HG03025 (cell line): ENCODE measurements at regions not wholly inside any gene's neighbourhood (a gene's known extent, or its start where the extent isn't known, plus 50 kb on each side); places are given as distances from the start of the nearest gene placed in this dataset.

ENCODE experiments used
- ATAC-seq: cut with Tn5 transposase; IDR thresholded peaks from one replicate; pipeline ENCODE4 v1.9.1; 2021; ENCODE audit warnings: mild to moderate bottlenecking, moderate library complexity; ENCODE audit not compliant: unreplicated experiment, low FRiP score

- no peak for ATAC-seq
Observed at GRCh38 chr2:221195829-221196228, 376.3 kb downstream of the EPHA4 start.

GRCh38 chr2:221197225-221197856 is 374.8 kb downstream of the EPHA4 start:
- no peak for ATAC-seq

- ATAC-seq = no peak
Observed at GRCh38 chr2:221198309-221198708, 373.8 kb downstream of the EPHA4 start.

GRCh38 chr2:221200184-221200839 is 371.8 kb downstream of the EPHA4 start:
- no peak for ATAC-seq

- no peak for ATAC-seq
Observed at GRCh38 chr2:221202431-221202830, 369.7 kb downstream of the EPHA4 start.

GRCh38 chr2:221203125-221203524 is 369.0 kb downstream of the EPHA4 start:
- ATAC-seq = peak; percentile 81

- no peak for ATAC-seq
Observed at GRCh38 chr2:221203856-221204255, 368.2 kb downstream of the EPHA4 start.

GRCh38 chr2:221204699-221205098 is 367.4 kb downstream of the EPHA4 start:
- no peak for ATAC-seq

GRCh38 chr2:221205103-221205673 is 366.9 kb downstream of the EPHA4 start:
- ATAC-seq = no peak

GRCh38 chr2:221210686-221211085 is 361.4 kb downstream of the EPHA4 start:
- no peak for ATAC-seq

- no peak for ATAC-seq
Observed at GRCh38 chr2:221211653-221212052, 360.5 kb downstream of the EPHA4 start.

GRCh38 chr2:221212105-221212504 is 360.0 kb downstream of the EPHA4 start:
- ATAC-seq = no peak

- ATAC-seq = no peak
Observed at GRCh38 chr2:221215487-221215886, 356.6 kb downstream of the EPHA4 start.

GRCh38 chr2:221216636-221217035 is 355.5 kb downstream of the EPHA4 start:
- ATAC-seq = no peak

- no peak for ATAC-seq
Observed at GRCh38 chr2:221225752-221226151, 346.4 kb downstream of the EPHA4 start.

GRCh38 chr2:221228214-221228769 is 343.8 kb downstream of the EPHA4 start:
- ATAC-seq = no peak

- ATAC-seq = no peak
Observed at GRCh38 chr2:221229099-221229498, 343.0 kb downstream of the EPHA4 start.

GRCh38 chr2:221231511-221231910 is 340.6 kb downstream of the EPHA4 start:
- ATAC-seq = no peak

- no peak for ATAC-seq
Observed at GRCh38 chr2:221235941-221236340, 336.2 kb downstream of the EPHA4 start.

- no peak for ATAC-seq
Observed at GRCh38 chr2:221241072-221241471, 331.0 kb downstream of the EPHA4 start.

GRCh38 chr2:221243771-221244170 is 328.3 kb downstream of the EPHA4 start:
- no peak for ATAC-seq

- no peak for ATAC-seq
Observed at GRCh38 chr2:221245045-221245444, 327.1 kb downstream of the EPHA4 start.
